ENCODE measurements at regions not wholly inside any gene's neighbourhood (a gene's known extent, or its start where the extent isn't known, plus 50 kb on each side); places are given as distances from the start of the nearest gene placed in this dataset.

- H3K9me3 ChIP-seq, result no peaks in the 10 kb centered on the region
- no peak overlapping the region for H3K27ac ChIP-seq
- intact Hi-C loops (cut with DNase I), result no loop called here
- H3K27me3 ChIP-seq, result no peaks in the 10 kb centered on the region
- no peaks in the 10 kb centered on the region for H3K4me1 ChIP-seq
- WGBS (ENCODE audit: insufficient coverage, low coverage, low lambda C conversion rate, missing lambda C conversion rate), result 39% methylated on average over 4 of the region's 4 CpGs
- ATAC-seq, result no peak
- no peak for DNase-seq
- TF ChIP-seq POLR2A (IDR thresholded peaks at IDR 0.05) (no peak), CTCF (IDR thresholded peaks at IDR 0.05) (no peak)
- no peak overlapping the region for H3K4me3 ChIP-seq
- H3K36me3 ChIP-seq, result no peaks in the 10 kb centered on the region
Observed at GRCh38 chr16:25443994-25444393, 186.3 kb upstream of the ZKSCAN2 start.

- ATAC-seq (no peak), DNase-seq (no peak)
- H3K27ac ChIP-seq, result no peak overlapping the region
- H3K36me3 ChIP-seq, result no peaks in the 10 kb centered on the region
- H3K4me3 ChIP-seq, result no peak overlapping the region
- 32% methylated on average over 3 of the region's 3 CpGs for WGBS (ENCODE audit: insufficient coverage, low coverage, low lambda C conversion rate, missing lambda C conversion rate)
- intact Hi-C loops (cut with DNase I), result no loop called here
- H3K9me3 ChIP-seq, result no peaks in the 10 kb centered on the region
- H3K27me3 ChIP-seq, result no peaks in the 10 kb centered on the region
- no peaks in the 10 kb centered on the region for H3K4me1 ChIP-seq
- no peak for TF ChIP-seq POLR2A (IDR thresholded peaks at IDR 0.05)
- TF ChIP-seq CTCF (IDR thresholded peaks at IDR 0.05), result no peak
Observed at GRCh38 chr16:25434064-25434463, 176.4 kb upstream of the ZKSCAN2 start.

GRCh38 chr16:25433388-25433787 is 175.7 kb upstream of the ZKSCAN2 start:
- no peaks in the 10 kb centered on the region for H3K9me3 ChIP-seq
- no peaks in the 10 kb centered on the region for H3K36me3 ChIP-seq
- no peak overlapping the region for H3K27ac ChIP-seq
- WGBS (ENCODE audit: insufficient coverage, low coverage, low lambda C conversion rate, missing lambda C conversion rate), result 48% methylated on average over 4 of the region's 4 CpGs
- no peaks in the 10 kb centered on the region for H3K27me3 ChIP-seq
- no peaks in the 10 kb centered on the region for H3K4me1 ChIP-seq
- intact Hi-C loops (cut with DNase I), result no loop called here
- TF ChIP-seq CTCF (IDR thresholded peaks at IDR 0.05), result no peak
- no peak for TF ChIP-seq POLR2A (IDR thresholded peaks at IDR 0.05)
- ATAC-seq (no peak), DNase-seq (no peak)
- H3K4me3 ChIP-seq, result no peak overlapping the region

GRCh38 chr16:25431472-25431871 is 173.8 kb upstream of the ZKSCAN2 start:
- no peaks in the 10 kb centered on the region for H3K9me3 ChIP-seq
- no peak for ATAC-seq

More at GRCh38 chr16:25431472-25431871, 173.8 kb upstream of the ZKSCAN2 start:
- intact Hi-C loops (cut with DNase I), result no loop called here
- no peak for DNase-seq
- WGBS (ENCODE audit: insufficient coverage, low coverage, low lambda C conversion rate, missing lambda C conversion rate), result 72% methylated on average over 7 of the region's 7 CpGs
- H3K27me3 ChIP-seq, result no peaks in the 10 kb centered on the region
- H3K27ac ChIP-seq, result no peak overlapping the region
- no peaks in the 10 kb centered on the region for H3K4me1 ChIP-seq
- H3K36me3 ChIP-seq, result no peaks in the 10 kb centered on the region
- no peak overlapping the region for H3K4me3 ChIP-seq
- no peak for TF ChIP-seq POLR2A (IDR thresholded peaks at IDR 0.05)
- TF ChIP-seq CTCF (IDR thresholded peaks at IDR 0.05), result no peak

Data from right lobe of liver (tissue), 6 donors.